HCT116 (cell line): ENCODE measurements at regions not wholly inside any gene's neighbourhood (a gene's known extent, or its start where the extent isn't known, plus 50 kb on each side); places are given as distances from the start of the nearest gene placed in this dataset.

Source experiments
- ATAC-seq: fragments of 200-7000 bp; cut with Tn5 transposase; 2 replicates; pipeline ENCODE4 v1.9.1; 2020; ENCODE audit warnings: mild to moderate bottlenecking, moderate library complexity
- BruUV-seq: library from RNA; stranded (reverse); fragments of 400-500 nt; replicated peaks from 2 replicates; lab custom pipeline; 2021; lab: Mats Ljungman, UMichigan
- CTCF ChIA-PET: fragments of 300-600 bp; sonication (Branson Sonifier 250); formaldehyde crosslinking; loops from one replicate; lab custom pipeline; 2021; ENCODE audit warnings: antibody characterized with exemption; lab: Charles Lee
- POLR2A ChIA-PET: fragments of 300-600, 350-600 bp; sonication (Branson Sonifier 250); formaldehyde crosslinking; loops from one replicate; lab custom pipeline; 2021; ENCODE audit warnings: antibody characterized with exemption; lab: Charles Lee
- RAD21 ChIA-PET, 2 experiments: fragments of 300-600 bp; sonication (Branson Sonifier 250); formaldehyde crosslinking; loops; one replicate each; lab custom pipeline; 2023; ENCODE audit warnings: low total read pairs in 2 of 2; ENCODE audit not compliant: uncharacterized antibody in 2 of 2, unreplicated experiment in 2 of 2, low non-redundant PET in 1 of 2; lab: Charles Lee
- DNase-seq: peaks from one replicate; pipeline ENCODE4 v3.0.0-alpha.2; 2010; ENCODE audit warnings: low read depth, low spot score
- H2AFZ ChIP-seq: fragments of 200-600 bp; shearing (Covaris generic), sonication (generic); 2 replicates; pipeline ENCODE4 v1.6.1; 2017; ENCODE audit warnings: low read depth, mixed run types, mixed read lengths, antibody characterized with exemption, low read length; ENCODE audit not compliant: poor library complexity, severe bottlenecking
- H3K27ac ChIP-seq: 2 replicates; pipeline ENCODE4 v1.5.1; 2012; ENCODE audit warnings: low read depth, low read length
- H3K27me3 ChIP-seq: fragments of 200-600 bp; sonication (generic); 2 replicates; pipeline ENCODE4 v1.6.1; 2016; ENCODE audit warnings: mixed run types, low read length, mixed read lengths; ENCODE audit not compliant: insufficient read depth
- H3K36me3 ChIP-seq, 2 experiments: fragments of 200-500 bp in 1 of 2; fragments of 200-600 bp in 1 of 2; sonication (Bioruptor generic) in 1 of 2; sonication (generic) in 1 of 2; 2 replicates each; pipeline versions ENCODE4 v1.5.1 to v1.6.1; 2014 to 2016; ENCODE audit warnings: low read length in 2 of 2, inconsistent platforms in 1 of 2, mixed read lengths in 1 of 2, mixed run types in 1 of 2; ENCODE audit not compliant: insufficient read depth in 2 of 2, control insufficient read depth in 1 of 2
- H3K4me1 ChIP-seq, 2 experiments: fragments of 200-600 bp in 1 of 2; sonication (generic) in 1 of 2; 2 replicates each; pipeline versions ENCODE4 v1.5.1 to v1.6.1; 2012 to 2017; ENCODE audit warnings: low read length in 2 of 2, inconsistent platforms in 1 of 2, mild to moderate bottlenecking in 1 of 2, mixed read lengths in 1 of 2, mixed run types in 1 of 2, moderate library complexity in 1 of 2; ENCODE audit not compliant: insufficient read depth in 2 of 2, control insufficient read depth in 1 of 2
- H3K4me2 ChIP-seq: fragments of 200-600 bp; sonication (generic); 2 replicates; pipeline ENCODE4 v1.6.1; 2017; ENCODE audit warnings: mixed run types, low read length, mixed read lengths
- H3K4me3 ChIP-seq, 2 experiments: fragments of 200-600 bp in 1 of 2; sonication (generic) in 1 of 2; replicated peaks in 1 of 2; 2 replicates each; pipeline ENCODE4 v1.5.1; 2011 to 2016; ENCODE audit warnings: low read length in 2 of 2, control low read depth in 1 of 2, low read depth in 1 of 2, mild to moderate bottlenecking in 1 of 2, mixed read lengths in 1 of 2, mixed run types in 1 of 2
- H3K79me2 ChIP-seq: fragments of 200-600 bp; sonication (generic); 2 replicates; pipeline ENCODE4 v1.6.1; 2017; ENCODE audit warnings: mild to moderate bottlenecking, mixed run types, low read length, moderate library complexity, mixed read lengths; ENCODE audit not compliant: insufficient read depth
- H3K9ac ChIP-seq: fragments of 200-600 bp; sonication (generic); 2 replicates; pipeline ENCODE4 v1.6.1; 2016; ENCODE audit warnings: low read length, mixed read lengths
- H3K9me2 ChIP-seq: fragments of 200-600 bp; sonication (generic), shearing (Covaris generic); 2 replicates; pipeline ENCODE4 v1.6.1; 2017; ENCODE audit warnings: mixed run types, mild to moderate bottlenecking, moderate library complexity; ENCODE audit not compliant: insufficient read depth
- H3K9me3 ChIP-seq, 2 experiments: fragments of 200-500 bp in 1 of 2; fragments of 200-600 bp in 1 of 2; sonication (Bioruptor generic) in 1 of 2; sonication (generic) in 1 of 2; 2 replicates each; pipeline ENCODE4 v1.6.1; 2014 to 2017; ENCODE audit warnings: low read length in 2 of 2, mixed read lengths in 2 of 2, inconsistent platforms in 1 of 2, low read depth in 1 of 2, mild to moderate bottlenecking in 1 of 2, mixed run types in 1 of 2, moderate library complexity in 1 of 2; ENCODE audit not compliant: control insufficient read depth in 1 of 2, insufficient read depth in 1 of 2
- H4K20me1 ChIP-seq: fragments of 200-600 bp; sonication (generic), shearing (Covaris generic); 2 replicates; pipeline ENCODE4 v1.6.1; 2017; ENCODE audit warnings: mixed run types, mild to moderate bottlenecking, moderate library complexity; ENCODE audit not compliant: insufficient read depth
- CBX3 ChIP-seq: IDR thresholded peaks from 2 replicates; pipeline ENCODE4 v1.6.1; 2012; ENCODE audit warnings: low read depth
- CEBPB ChIP-seq: IDR thresholded peaks from 2 replicates; pipeline ENCODE4 v1.6.1; 2012; ENCODE audit warnings: low read depth
- EZH2 ChIP-seq: fragments of 200-600 bp; sonication (generic); IDR thresholded peaks from 2 replicates; pipeline ENCODE4 v1.6.1; 2017; ENCODE audit warnings: antibody characterized with exemption, mixed run types
- EZH2phosphoT487 ChIP-seq: fragments of 200-600 bp; IDR thresholded peaks from 2 replicates; pipeline ENCODE4 v1.6.1; 2018; ENCODE audit warnings: antibody characterized with exemption, borderline replicate concordance
- FOSL1 ChIP-seq: IDR thresholded peaks from 2 replicates; pipeline ENCODE4 v1.6.1; 2012; ENCODE audit warnings: low read depth
- JUND ChIP-seq: IDR thresholded peaks from 2 replicates; pipeline ENCODE4 v1.6.1; 2012
- MAX ChIP-seq: IDR thresholded peaks from 2 replicates; pipeline ENCODE4 v1.6.1; 2012
- RAD21 ChIP-seq: IDR thresholded peaks from 2 replicates; pipeline ENCODE4 v1.6.1; 2012; ENCODE audit warnings: low read depth, mild to moderate bottlenecking
- SIN3A ChIP-seq: IDR thresholded peaks from 2 replicates; pipeline ENCODE4 v1.6.1; 2012; ENCODE audit warnings: low read depth
- SP1 ChIP-seq: IDR thresholded peaks from 2 replicates; pipeline ENCODE4 v1.6.1; 2012; ENCODE audit warnings: low read depth
- SRF ChIP-seq: IDR thresholded peaks from 2 replicates; pipeline ENCODE4 v1.6.1; 2012; ENCODE audit warnings: low read depth
- TCF7L2 ChIP-seq: IDR thresholded peaks from 2 replicates; pipeline ENCODE4 v1.7.0; 2011; ENCODE audit warnings: borderline replicate concordance, inconsistent platforms; ENCODE audit not compliant: insufficient read depth, insufficient read length; ENCODE audit errors: extremely low read depth
- YY1 ChIP-seq: IDR thresholded peaks from 2 replicates; pipeline ENCODE4 v1.6.1; 2011; ENCODE audit warnings: low read length, low read depth, moderate library complexity, mild to moderate bottlenecking; ENCODE audit not compliant: insufficient replicate concordance; ENCODE audit errors: extremely low read depth
- ZBTB33 ChIP-seq: IDR thresholded peaks from 2 replicates; pipeline ENCODE4 v1.6.1; 2011; ENCODE audit warnings: mild to moderate bottlenecking, low read length, moderate library complexity; ENCODE audit not compliant: insufficient replicate concordance; ENCODE audit errors: extremely low read depth
- ZFX ChIP-seq: fragments of 450-650 bp; IDR thresholded peaks from 2 replicates; pipeline ENCODE4 v1.6.1; 2017
- intact Hi-C: fragments of 100-400 bp; cut with micrococcal nuclease; formaldehyde crosslinking; loops from 2 replicates; pipeline ENCODE4 v1.10.0; 2022
- TF ChIP-seq, protein P1 (sequence below): IDR thresholded peaks from 2 replicates; pipeline ENCODE4 v1.6.1; 2012
- TF ChIP-seq, protein P2 (sequence below): IDR thresholded peaks from 2 replicates; pipeline ENCODE4 v1.6.1; 2012; ENCODE audit warnings: low read depth

GRCh38 chr4:24236532-24236931 lies 346.7 kb upstream of the PPARGC1A start:
- Histone ChIP-seq H3K4me3 (no peak overlapping the region), H2AFZ (no peak overlapping the region), H3K9ac (no peak overlapping the region), H4K20me1 (no peaks in the 10 kb centered on the region), H3K27me3 (no peaks in the 10 kb centered on the region), H3K9me2 (no peaks in the 10 kb centered on the region), H3K4me2 (no peak overlapping the region), H3K79me2 (no peaks in the 10 kb centered on the region), H3K4me1 (no peaks in the 10 kb centered on the region), H3K9me3 (no peaks in the 10 kb centered on the region), H3K27ac (no peak overlapping the region), H3K36me3 (no peaks in the 10 kb centered on the region)
- CTCF ChIA-PET, result no interaction called here
- intact Hi-C loops, result no loop called here
- DNase-seq (no peak), ATAC-seq (no peak)
- no peak for TF ChIP-seq EZH2
- TF ChIP-seq ZFX, result no peak
- no peak for TF ChIP-seq MAX
- no peak for TF ChIP-seq CBX3
- no peak for TF ChIP-seq CEBPB
- no peak for TF ChIP-seq FOSL1
- TF ChIP-seq ZBTB33, result no peak
- TF ChIP-seq EZH2phosphoT487, result no peak
- TF ChIP-seq SRF, result no peak
- TF ChIP-seq TCF7L2, result no peak
- TF ChIP-seq JUND, result no peak
- TF ChIP-seq SP1, result no peak
- TF ChIP-seq, protein P1, sequence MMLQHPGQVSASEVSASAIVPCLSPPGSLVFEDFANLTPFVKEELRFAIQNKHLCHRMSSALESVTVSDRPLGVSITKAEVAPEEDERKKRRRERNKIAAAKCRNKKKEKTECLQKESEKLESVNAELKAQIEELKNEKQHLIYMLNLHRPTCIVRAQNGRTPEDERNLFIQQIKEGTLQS, result no peak
- TF ChIP-seq, protein P2, sequence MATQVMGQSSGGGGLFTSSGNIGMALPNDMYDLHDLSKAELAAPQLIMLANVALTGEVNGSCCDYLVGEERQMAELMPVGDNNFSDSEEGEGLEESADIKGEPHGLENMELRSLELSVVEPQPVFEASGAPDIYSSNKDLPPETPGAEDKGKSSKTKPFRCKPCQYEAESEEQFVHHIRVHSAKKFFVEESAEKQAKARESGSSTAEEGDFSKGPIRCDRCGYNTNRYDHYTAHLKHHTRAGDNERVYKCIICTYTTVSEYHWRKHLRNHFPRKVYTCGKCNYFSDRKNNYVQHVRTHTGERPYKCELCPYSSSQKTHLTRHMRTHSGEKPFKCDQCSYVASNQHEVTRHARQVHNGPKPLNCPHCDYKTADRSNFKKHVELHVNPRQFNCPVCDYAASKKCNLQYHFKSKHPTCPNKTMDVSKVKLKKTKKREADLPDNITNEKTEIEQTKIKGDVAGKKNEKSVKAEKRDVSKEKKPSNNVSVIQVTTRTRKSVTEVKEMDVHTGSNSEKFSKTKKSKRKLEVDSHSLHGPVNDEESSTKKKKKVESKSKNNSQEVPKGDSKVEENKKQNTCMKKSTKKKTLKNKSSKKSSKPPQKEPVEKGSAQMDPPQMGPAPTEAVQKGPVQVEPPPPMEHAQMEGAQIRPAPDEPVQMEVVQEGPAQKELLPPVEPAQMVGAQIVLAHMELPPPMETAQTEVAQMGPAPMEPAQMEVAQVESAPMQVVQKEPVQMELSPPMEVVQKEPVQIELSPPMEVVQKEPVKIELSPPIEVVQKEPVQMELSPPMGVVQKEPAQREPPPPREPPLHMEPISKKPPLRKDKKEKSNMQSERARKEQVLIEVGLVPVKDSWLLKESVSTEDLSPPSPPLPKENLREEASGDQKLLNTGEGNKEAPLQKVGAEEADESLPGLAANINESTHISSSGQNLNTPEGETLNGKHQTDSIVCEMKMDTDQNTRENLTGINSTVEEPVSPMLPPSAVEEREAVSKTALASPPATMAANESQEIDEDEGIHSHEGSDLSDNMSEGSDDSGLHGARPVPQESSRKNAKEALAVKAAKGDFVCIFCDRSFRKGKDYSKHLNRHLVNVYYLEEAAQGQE, result no peak
- TF ChIP-seq RAD21, result no peak
- TF ChIP-seq YY1, result no peak
- no peak for TF ChIP-seq SIN3A
- BruUV-seq, result no TSS peak
- RAD21 ChIA-PET, result no interaction called here
- POLR2A ChIA-PET, result no interaction called here
